ENCODE measurements at regions not wholly inside any gene's neighbourhood (a gene's known extent, or its start where the extent isn't known, plus 50 kb on each side); places are given as distances from the start of the nearest gene placed in this dataset.
"Not testable (repeated sequence)": the region's sequence is repeated elsewhere in the genome, so short reads cannot be mapped to it uniquely, and the experiment has no call there.

DNA sequence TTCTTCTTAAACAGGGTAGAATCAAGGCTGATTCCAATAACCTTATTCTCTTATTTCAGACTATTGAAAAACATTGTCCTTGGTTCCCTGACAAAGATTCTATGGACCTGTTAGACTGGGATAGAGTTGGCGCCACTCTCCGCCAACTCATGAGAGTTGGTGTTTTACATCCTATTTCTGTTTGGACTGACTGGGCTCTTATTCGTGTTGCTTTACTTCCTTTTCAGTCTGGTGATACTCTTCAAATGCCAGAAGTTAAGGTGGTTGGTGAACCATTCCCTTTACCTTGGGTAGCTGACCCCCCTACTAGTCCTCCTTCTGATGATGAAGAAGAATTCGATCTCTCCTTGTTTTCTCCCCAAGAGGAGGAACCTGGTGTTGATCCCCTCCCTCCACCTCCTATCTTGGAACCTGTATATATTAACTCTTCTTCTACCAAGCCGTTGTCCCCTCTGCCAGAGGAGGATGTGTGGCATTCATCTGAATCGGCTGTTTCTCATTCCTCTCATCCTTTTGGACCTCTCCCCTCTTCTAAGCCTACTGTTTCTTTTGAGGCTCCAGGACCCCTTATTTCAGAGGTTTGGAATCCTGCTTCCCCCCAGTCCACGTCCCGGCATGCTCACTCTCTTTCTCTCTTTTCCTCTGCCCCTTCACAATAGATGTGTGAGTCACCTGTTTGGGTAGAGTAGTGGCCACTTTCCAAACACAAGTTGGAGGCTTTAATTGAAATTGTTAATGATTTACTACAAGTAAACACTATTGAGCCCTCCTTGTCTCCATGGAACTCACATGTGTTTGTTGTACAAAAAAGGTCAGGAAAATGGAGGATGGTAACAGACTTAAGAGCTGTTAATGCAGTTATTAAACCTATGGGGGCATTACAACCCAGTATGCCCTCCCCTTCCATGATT lies 585.7 kb downstream of the NSUN3 start:
- TF ChIP-seq POLR2A (IDR thresholded peaks at IDR 0.05; ENCODE audit: low read depth); POLR2AphosphoS5 (IDR thresholded peaks at IDR 0.05): not testable (repeated sequence)
- TF ChIP-seq, protein P1, sequence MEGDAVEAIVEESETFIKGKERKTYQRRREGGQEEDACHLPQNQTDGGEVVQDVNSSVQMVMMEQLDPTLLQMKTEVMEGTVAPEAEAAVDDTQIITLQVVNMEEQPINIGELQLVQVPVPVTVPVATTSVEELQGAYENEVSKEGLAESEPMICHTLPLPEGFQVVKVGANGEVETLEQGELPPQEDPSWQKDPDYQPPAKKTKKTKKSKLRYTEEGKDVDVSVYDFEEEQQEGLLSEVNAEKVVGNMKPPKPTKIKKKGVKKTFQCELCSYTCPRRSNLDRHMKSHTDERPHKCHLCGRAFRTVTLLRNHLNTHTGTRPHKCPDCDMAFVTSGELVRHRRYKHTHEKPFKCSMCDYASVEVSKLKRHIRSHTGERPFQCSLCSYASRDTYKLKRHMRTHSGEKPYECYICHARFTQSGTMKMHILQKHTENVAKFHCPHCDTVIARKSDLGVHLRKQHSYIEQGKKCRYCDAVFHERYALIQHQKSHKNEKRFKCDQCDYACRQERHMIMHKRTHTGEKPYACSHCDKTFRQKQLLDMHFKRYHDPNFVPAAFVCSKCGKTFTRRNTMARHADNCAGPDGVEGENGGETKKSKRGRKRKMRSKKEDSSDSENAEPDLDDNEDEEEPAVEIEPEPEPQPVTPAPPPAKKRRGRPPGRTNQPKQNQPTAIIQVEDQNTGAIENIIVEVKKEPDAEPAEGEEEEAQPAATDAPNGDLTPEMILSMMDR (IDR thresholded peaks at IDR 0.05): not testable (repeated sequence)
